Suprapubic skin (tissue), 4 donors: ENCODE measurements at regions not wholly inside any gene's neighbourhood (a gene's known extent, or its start where the extent isn't known, plus 50 kb on each side); places are given as distances from the start of the nearest gene placed in this dataset.

Source experiments
- DNase-seq, 2 donors: peaks; one replicate each; pipeline ENCODE4 v3.0.0-alpha.2; 2019; ENCODE audit warnings: low spot score in 2 of 2
- H3K27ac ChIP-seq: fragments of 200-600 bp; sonication (generic); one replicate; pipeline ENCODE4 v1.5.1; 2019
- H3K27me3 ChIP-seq: fragments of 200-600 bp; sonication (generic); one replicate; pipeline ENCODE4 v1.5.1; 2019
- H3K36me3 ChIP-seq: fragments of 200-600 bp; sonication (generic); one replicate; pipeline ENCODE4 v1.5.1; 2019
- H3K4me1 ChIP-seq: fragments of 200-600 bp; sonication (generic); one replicate; pipeline ENCODE4 v1.5.1; 2019
- H3K4me3 ChIP-seq: fragments of 200-600 bp; sonication (generic); one replicate; pipeline ENCODE4 v1.5.1; 2019; ENCODE audit warnings: mild to moderate bottlenecking
- H3K9me3 ChIP-seq: fragments of 200-600 bp; sonication (generic); one replicate; pipeline ENCODE4 v1.5.1; 2019
- EP300 ChIP-seq: sonication (generic); formaldehyde crosslinking; IDR thresholded peaks from one replicate; pipeline ENCODE4 v1.6.1; 2017; ENCODE audit warnings: antibody characterized with exemption
- POLR2A ChIP-seq, 2 donors: fragments of 450-650 bp; IDR thresholded peaks; one replicate each; pipeline ENCODE4 v1.6.1; 2017; ENCODE audit warnings: antibody characterized with exemption in 2 of 2, mild to moderate bottlenecking in 2 of 2, moderate library complexity in 2 of 2
- POLR2AphosphoS5 ChIP-seq, 3 donors: sonication (generic); formaldehyde crosslinking; IDR thresholded peaks; one replicate each; pipeline ENCODE4 v1.6.1; 2017; ENCODE audit warnings: antibody characterized with exemption in 3 of 3
- WGBS: methylation state at CpG from one replicate; pipeline ENCODE4 v1.1.5; 2018; 5-methylcytosine and 5-hydroxymethylcytosine counted together
- TF ChIP-seq, protein P1 (sequence below), 2 donors: fragments of 200-600 bp in 1 of 2; fragments of 450-650 bp in 1 of 2; sonication (generic) in 1 of 2; IDR thresholded peaks; one replicate each; pipeline ENCODE4 v1.5.1; 2016 to 2019; ENCODE audit warnings: antibody characterized with exemption in 2 of 2, mild to moderate bottlenecking in 1 of 2, moderate library complexity in 1 of 2

- Histone ChIP-seq H3K36me3 (no peaks in the 10 kb centered on the region), H3K4me3 (no peak overlapping the region), H3K4me1 (peaks cover 25% of the 10 kb centered on the region), H3K27me3 (no peaks in the 10 kb centered on the region), H3K9me3 (no peaks in the 10 kb centered on the region), H3K27ac (no peak overlapping the region)
- TF ChIP-seq POLR2A (IDR thresholded peaks at IDR 0.05) (no peak), POLR2AphosphoS5 (IDR thresholded peaks at IDR 0.05) (no peak), EP300 (no peak)
- TF ChIP-seq, protein P1, sequence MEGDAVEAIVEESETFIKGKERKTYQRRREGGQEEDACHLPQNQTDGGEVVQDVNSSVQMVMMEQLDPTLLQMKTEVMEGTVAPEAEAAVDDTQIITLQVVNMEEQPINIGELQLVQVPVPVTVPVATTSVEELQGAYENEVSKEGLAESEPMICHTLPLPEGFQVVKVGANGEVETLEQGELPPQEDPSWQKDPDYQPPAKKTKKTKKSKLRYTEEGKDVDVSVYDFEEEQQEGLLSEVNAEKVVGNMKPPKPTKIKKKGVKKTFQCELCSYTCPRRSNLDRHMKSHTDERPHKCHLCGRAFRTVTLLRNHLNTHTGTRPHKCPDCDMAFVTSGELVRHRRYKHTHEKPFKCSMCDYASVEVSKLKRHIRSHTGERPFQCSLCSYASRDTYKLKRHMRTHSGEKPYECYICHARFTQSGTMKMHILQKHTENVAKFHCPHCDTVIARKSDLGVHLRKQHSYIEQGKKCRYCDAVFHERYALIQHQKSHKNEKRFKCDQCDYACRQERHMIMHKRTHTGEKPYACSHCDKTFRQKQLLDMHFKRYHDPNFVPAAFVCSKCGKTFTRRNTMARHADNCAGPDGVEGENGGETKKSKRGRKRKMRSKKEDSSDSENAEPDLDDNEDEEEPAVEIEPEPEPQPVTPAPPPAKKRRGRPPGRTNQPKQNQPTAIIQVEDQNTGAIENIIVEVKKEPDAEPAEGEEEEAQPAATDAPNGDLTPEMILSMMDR (IDR thresholded peaks at IDR 0.05) = no peak
- 96% methylated on average over 6 of the region's 6 CpGs for WGBS
- no peak for DNase-seq
These were observed 245.7 kb downstream of the TOMM20 start for GRCh38 chr1:234882898-234883297.

DNA sequence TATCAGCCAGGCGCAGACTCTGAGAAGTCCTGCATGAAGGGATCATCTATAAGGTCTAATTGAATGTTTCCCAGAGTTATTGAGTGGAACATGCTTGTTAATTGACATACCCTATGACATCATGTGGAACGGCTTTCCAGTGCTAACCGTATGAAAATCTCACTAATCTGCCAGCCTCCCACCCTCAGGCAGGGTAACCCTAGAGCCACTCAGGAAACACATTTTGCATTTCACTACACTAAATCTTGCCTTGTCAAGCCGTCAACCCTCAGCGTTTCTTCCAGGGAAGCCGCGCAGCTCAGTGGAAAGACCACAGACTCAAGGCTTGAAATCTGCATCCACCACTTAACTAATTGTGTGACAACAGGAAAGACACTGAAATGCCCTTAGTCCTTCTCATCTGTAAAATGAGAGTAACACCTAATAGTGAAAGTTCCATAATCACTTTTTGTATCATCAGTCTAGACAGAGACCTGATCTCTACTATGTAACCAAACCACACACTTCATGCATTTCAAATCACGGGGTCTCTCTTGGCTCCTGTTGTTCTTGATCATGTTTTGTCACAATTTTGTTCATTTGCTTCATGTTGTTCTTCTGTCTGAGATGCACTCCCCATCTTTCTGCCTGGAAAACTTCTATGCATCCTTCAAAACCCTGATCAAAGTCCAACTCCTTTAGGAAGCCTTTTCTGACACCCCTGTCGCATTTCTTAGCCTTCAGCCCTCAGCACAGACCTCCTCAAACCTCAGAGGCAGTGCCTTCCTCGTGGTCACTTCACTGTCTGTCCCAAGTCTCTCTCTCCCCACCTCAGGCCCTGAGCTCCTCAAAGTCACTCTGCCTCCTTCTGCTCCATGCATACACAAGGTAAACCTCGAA lies 246.5 kb downstream of the TOMM20 start:
- peaks cover 21% of the 10 kb centered on the region for H3K4me1 ChIP-seq
- TF ChIP-seq, protein P1 (IDR thresholded peaks at IDR 0.05) = no peak
- TF ChIP-seq POLR2A (IDR thresholded peaks at IDR 0.05) = no peak
- no peak for TF ChIP-seq EP300
- WGBS = 72% methylated on average over 11 of the region's 11 CpGs
- no peak overlapping the region for H3K27ac ChIP-seq
- H3K27me3 ChIP-seq = no peaks in the 10 kb centered on the region
- no peaks in the 10 kb centered on the region for H3K36me3 ChIP-seq
- DNase-seq = no peak
- no peak overlapping the region for H3K4me3 ChIP-seq
- H3K9me3 ChIP-seq = no peaks in the 10 kb centered on the region

- no peak for TF ChIP-seq POLR2A (IDR thresholded peaks at IDR 0.05)
- TF ChIP-seq EP300 = no peak
- TF ChIP-seq, protein P1 (IDR thresholded peaks at IDR 0.05) = no peak
- TF ChIP-seq POLR2AphosphoS5 (IDR thresholded peaks at IDR 0.05) = no peak
- H3K27ac ChIP-seq = no peak overlapping the region
These were observed 249.2 kb downstream of the TOMM20 start for GRCh38 chr1:234879147-234880080.

GRCh38 chr1:234878288-234878687 lies 250.3 kb downstream of the TOMM20 start:
- Histone ChIP-seq H3K4me3 (no peak overlapping the region), H3K9me3 (no peaks in the 10 kb centered on the region), H3K27me3 (no peaks in the 10 kb centered on the region), H3K4me1 (peaks cover 19% of the 10 kb centered on the region), H3K27ac (no peak overlapping the region), H3K36me3 (no peaks in the 10 kb centered on the region)
- TF ChIP-seq POLR2AphosphoS5 (IDR thresholded peaks at IDR 0.05) (no peak), POLR2A (IDR thresholded peaks at IDR 0.05) (no peak), EP300 (no peak)
- TF ChIP-seq, protein P1 (IDR thresholded peaks at IDR 0.05) = no peak
- no peak for DNase-seq
- whole genome bisulfite sequencing = 81% methylated on average over 11 of the region's 12 CpGs

More at GRCh38 chr1:234879147-234880080, 249.2 kb downstream of the TOMM20 start:
- no peaks in the 10 kb centered on the region for H3K9me3 ChIP-seq
- 86% methylated on average over 9 of the region's 9 CpGs for WGBS
- H3K36me3 ChIP-seq = no peaks in the 10 kb centered on the region
- peaks cover 17% of the 10 kb centered on the region for H3K4me1 ChIP-seq
- no peak for DNase-seq
- H3K4me3 ChIP-seq = no peak overlapping the region
- H3K27me3 ChIP-seq = no peaks in the 10 kb centered on the region

DNA sequence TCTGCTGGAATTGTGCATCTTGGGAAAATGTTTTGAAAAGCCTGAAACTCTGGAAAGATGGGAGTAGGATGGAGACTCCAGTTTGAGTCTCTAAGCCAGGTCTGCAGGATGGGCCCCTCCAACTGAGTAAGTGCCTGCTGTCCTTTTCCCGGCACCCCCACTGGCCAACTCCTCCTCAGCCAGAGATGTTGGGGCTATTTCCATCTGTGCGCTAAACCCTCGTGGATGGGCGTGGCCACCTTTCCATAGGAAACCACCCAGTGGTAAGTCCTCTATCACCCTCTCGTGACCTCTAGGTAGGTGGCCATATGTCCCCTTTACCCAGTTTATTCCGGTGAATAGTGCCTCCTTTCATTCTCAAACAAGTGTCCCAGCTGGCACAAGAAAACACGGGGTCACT lies 250.9 kb downstream of the TOMM20 start:
- H3K9me3 ChIP-seq = no peaks in the 10 kb centered on the region
- H3K27ac ChIP-seq = no peak overlapping the region
- H3K4me3 ChIP-seq = no peak overlapping the region
- peaks cover 19% of the 10 kb centered on the region for H3K4me1 ChIP-seq
- TF ChIP-seq POLR2A (IDR thresholded peaks at IDR 0.05) = no peak
- TF ChIP-seq, protein P1 (IDR thresholded peaks at IDR 0.05) = no peak
- no peak for TF ChIP-seq EP300
- TF ChIP-seq POLR2AphosphoS5 (IDR thresholded peaks at IDR 0.05) = no peak
- no peaks in the 10 kb centered on the region for H3K27me3 ChIP-seq
- 90% methylated on average over 6 of the region's 7 CpGs for WGBS
- no peaks in the 10 kb centered on the region for H3K36me3 ChIP-seq
- DNase-seq = no peak
